GM12872 (cell line): ENCODE measurements at regions not wholly inside any gene's neighbourhood (a gene's known extent, or its start where the extent isn't known, plus 50 kb on each side); places are given as distances from the start of the nearest gene placed in this dataset.

ENCODE experiments used
- CTCF ChIP-seq: IDR thresholded peaks from 3 replicates; pipeline ENCODE4 v1.5.1; 2011; ENCODE audit warnings: low read depth, mild to moderate bottlenecking, low read length, moderate library complexity; ENCODE audit not compliant: insufficient read depth

- no peak for TF ChIP-seq CTCF
Observed at GRCh38 chr15:87710406-87710805, 546.1 kb downstream of the NTRK3 start.

GRCh38 chr15:87707566-87708130 lies 548.9 kb downstream of the NTRK3 start:
- TF ChIP-seq CTCF, result no peak

GRCh38 chr15:87707071-87707470 lies 549.5 kb downstream of the NTRK3 start:
- no peak for TF ChIP-seq CTCF

- no peak for TF ChIP-seq CTCF
Observed at GRCh38 chr15:87706001-87706400, 550.5 kb downstream of the NTRK3 start.

- no peak for TF ChIP-seq CTCF
Observed at GRCh38 chr15:87704276-87704675, 552.3 kb downstream of the NTRK3 start.

GRCh38 chr15:87703327-87704111 lies 553.0 kb downstream of the NTRK3 start:
- no peak for TF ChIP-seq CTCF

- TF ChIP-seq CTCF, result no peak
Observed at GRCh38 chr15:87702270-87702669, 554.3 kb downstream of the NTRK3 start.
